NT2/D1 (cell line): ENCODE measurements at regions not wholly inside any gene's neighbourhood (a gene's known extent, or its start where the extent isn't known, plus 50 kb on each side); places are given as distances from the start of the nearest gene placed in this dataset.

Experiments used
- SUZ12 ChIP-seq: IDR thresholded peaks from 2 replicates; pipeline ENCODE4 v1.6.1; 2011; ENCODE audit not compliant: insufficient read length, insufficient read depth; ENCODE audit errors: extremely low read depth
- YY1 ChIP-seq: IDR thresholded peaks from 2 replicates; pipeline ENCODE4 v1.6.1; 2011; ENCODE audit not compliant: insufficient read length, insufficient read depth
- ZNF274 ChIP-seq: IDR thresholded peaks from 2 replicates; pipeline ENCODE4 v1.6.1; 2011; ENCODE audit warnings: mild to moderate bottlenecking, low read depth, low read length

- no peak for TF ChIP-seq SUZ12
- no peak for TF ChIP-seq ZNF274
- TF ChIP-seq YY1, result no peak
These were observed 93.2 kb downstream of the ZNF680 start for GRCh38 chr7:64469673-64470072.
